OCI-LY3 (cell line): ENCODE measurements at regions not wholly inside any gene's neighbourhood (a gene's known extent, or its start where the extent isn't known, plus 50 kb on each side); places are given as distances from the start of the nearest gene placed in this dataset.

Experiments
- H2AFZ ChIP-seq: fragments of 200-600, 300-600 bp; shearing (Covaris generic); 2 replicates; pipeline ENCODE4 v1.6.0; 2014; ENCODE audit warnings: antibody characterized with exemption, low read depth, low read length
- H3K27ac ChIP-seq: fragments of 200-600, 300-600 bp; sonication (generic); 2 replicates; pipeline ENCODE4 v1.5.1; 2014; ENCODE audit warnings: mild to moderate bottlenecking, low read length, moderate library complexity, mixed read lengths
- H3K27me3 ChIP-seq: fragments of 200-600, 300-600 bp; sonication (generic); 2 replicates; pipeline ENCODE4 v1.6.1; 2014; ENCODE audit warnings: low read depth, low read length, mixed read lengths
- H3K36me3 ChIP-seq: fragments of 200-600, 300-600 bp; sonication (generic); replicated peaks from 2 replicates; pipeline ENCODE3; 2014; ENCODE audit warnings: low read depth, low read length, mixed read lengths
- H3K4me1 ChIP-seq: fragments of 300-600, 200-600 bp; sonication (generic); 2 replicates; pipeline ENCODE4 v1.6.1; 2014; ENCODE audit warnings: low read length, mixed read lengths
- H3K4me2 ChIP-seq: fragments of 200-600, 300-600 bp; sonication (generic); 2 replicates; pipeline ENCODE4 v1.6.1; 2014; ENCODE audit warnings: low read length, mixed read lengths
- H3K4me3 ChIP-seq: fragments of 300-600, 200-600 bp; sonication (generic); 2 replicates; pipeline ENCODE4 v1.5.1; 2014; ENCODE audit warnings: antibody characterized with exemption, mild to moderate bottlenecking, low read length, moderate library complexity
- H3K79me2 ChIP-seq: fragments of 300-600, 200-600 bp; shearing (Covaris generic); 2 replicates; pipeline ENCODE4 v1.6.1; 2014; ENCODE audit warnings: mild to moderate bottlenecking, low read length, mixed read lengths
- H3K9ac ChIP-seq: fragments of 300-600, 200-600 bp; shearing (Covaris generic); 2 replicates; pipeline ENCODE4 v1.6.0; 2014; ENCODE audit warnings: mild to moderate bottlenecking, low read length, moderate library complexity
- H3K9me3 ChIP-seq: fragments of 200-600, 300-600 bp; shearing (Covaris generic); 2 replicates; pipeline ENCODE4 v1.6.1; 2014; ENCODE audit warnings: low read length, mixed read lengths; ENCODE audit not compliant: insufficient read depth
- H4K20me1 ChIP-seq: fragments of 200-600, 300-600 bp; sonication (generic); 2 replicates; pipeline ENCODE4 v1.6.1; 2016; ENCODE audit warnings: low read length, mixed read lengths; ENCODE audit not compliant: insufficient read depth
- CTCF ChIP-seq: fragments of 200-600, 300-600 bp; sonication (generic); IDR thresholded peaks from 2 replicates; pipeline ENCODE4 v1.5.1; 2014; ENCODE audit warnings: antibody characterized with exemption, low read length, low read depth
- EZH2phosphoT487 ChIP-seq: fragments of 200-600 bp; shearing (Covaris generic); IDR thresholded peaks from 2 replicates; pipeline ENCODE4 v1.6.1; 2018; ENCODE audit warnings: antibody characterized with exemption, mixed run types, low read depth

GRCh38 chr4:32824336-32824735 lies 2104.2 kb downstream of the PCDH7 start:
- no peak overlapping the region for H3K4me3 ChIP-seq
- H3K27me3 ChIP-seq, result no peaks in the 10 kb centered on the region
- H2AFZ ChIP-seq, result no peak overlapping the region
- H3K36me3 ChIP-seq, result no peaks in the 10 kb centered on the region
- H4K20me1 ChIP-seq, result no peaks in the 10 kb centered on the region
- H3K9me3 ChIP-seq, result peaks cover 8% of the 10 kb centered on the region; the same call in 1 of the 2 replicates
- H3K4me2 ChIP-seq, result no peak overlapping the region
- H3K9ac ChIP-seq, result no peak overlapping the region
- TF ChIP-seq EZH2phosphoT487 (no peak), CTCF (no peak)
- no peaks in the 10 kb centered on the region for H3K4me1 ChIP-seq
- no peaks in the 10 kb centered on the region for H3K79me2 ChIP-seq
- no peak overlapping the region for H3K27ac ChIP-seq

GRCh38 chr4:32826169-32826568 lies 2106.0 kb downstream of the PCDH7 start:
- no peaks in the 10 kb centered on the region for H4K20me1 ChIP-seq
- no peak overlapping the region for H2AFZ ChIP-seq
- H3K4me2 ChIP-seq, result no peak overlapping the region
- peaks cover 8% of the 10 kb centered on the region; the same call in 1 of the 2 replicates for H3K9me3 ChIP-seq
- H3K9ac ChIP-seq, result no peak overlapping the region
- no peaks in the 10 kb centered on the region for H3K79me2 ChIP-seq
- H3K36me3 ChIP-seq, result no peaks in the 10 kb centered on the region
- H3K4me3 ChIP-seq, result no peak overlapping the region
- H3K27ac ChIP-seq, result no peak overlapping the region
- no peaks in the 10 kb centered on the region for H3K27me3 ChIP-seq
- TF ChIP-seq EZH2phosphoT487, result no peak
- TF ChIP-seq CTCF, result no peak
- no peaks in the 10 kb centered on the region for H3K4me1 ChIP-seq

- no peaks in the 10 kb centered on the region for H3K4me1 ChIP-seq
- H3K79me2 ChIP-seq, result no peaks in the 10 kb centered on the region
- H3K27ac ChIP-seq, result no peak overlapping the region
- H3K4me3 ChIP-seq, result no peak overlapping the region
- peaks cover 8% of the 10 kb centered on the region; the same call in 1 of the 2 replicates for H3K9me3 ChIP-seq
- TF ChIP-seq CTCF (no peak), EZH2phosphoT487 (no peak)
- no peaks in the 10 kb centered on the region for H3K27me3 ChIP-seq
- H3K4me2 ChIP-seq, result no peak overlapping the region
- no peak overlapping the region for H3K9ac ChIP-seq
- H3K36me3 ChIP-seq, result no peaks in the 10 kb centered on the region
- H2AFZ ChIP-seq, result no peak overlapping the region
- H4K20me1 ChIP-seq, result no peaks in the 10 kb centered on the region
These were observed 2110.0 kb downstream of the PCDH7 start for GRCh38 chr4:32830160-32830559.

GRCh38 chr4:32831104-32831503 lies 2110.9 kb downstream of the PCDH7 start:
- Histone ChIP-seq H3K9me3 (0 out of 2 replicates have a peak, but pooled peaks cover 3% of the 10 kb centered on the region), H3K79me2 (no peaks in the 10 kb centered on the region), H4K20me1 (no peaks in the 10 kb centered on the region), H3K4me3 (no peak overlapping the region), H3K9ac (no peak overlapping the region), H3K4me2 (no peak overlapping the region), H3K27ac (no peak overlapping the region), H2AFZ (no peak overlapping the region), H3K27me3 (no peaks in the 10 kb centered on the region), H3K36me3 (no peaks in the 10 kb centered on the region), H3K4me1 (no peaks in the 10 kb centered on the region)
- no peak for TF ChIP-seq EZH2phosphoT487
- no peak for TF ChIP-seq CTCF
